Erythroblast (primary cell): ENCODE measurements at regions not wholly inside any gene's neighbourhood (a gene's known extent, or its start where the extent isn't known, plus 50 kb on each side); places are given as distances from the start of the nearest gene placed in this dataset.

Experiments
- DNase-seq, 2 experiments: peaks; one replicate each; lab custom pipeline; 2025; lab: John Stamatoyannopoulos, UW
- GATA1 ChIP-seq: IDR thresholded peaks from 2 replicates; pipeline ENCODE4 v1.6.1; 2011; ENCODE audit warnings: low read depth, mild to moderate bottlenecking, control low read depth, low read length, moderate library complexity
- POLR2A ChIP-seq: IDR thresholded peaks from 2 replicates; pipeline ENCODE4 v1.6.1; 2011; ENCODE audit warnings: mild to moderate bottlenecking, low read length

DNA sequence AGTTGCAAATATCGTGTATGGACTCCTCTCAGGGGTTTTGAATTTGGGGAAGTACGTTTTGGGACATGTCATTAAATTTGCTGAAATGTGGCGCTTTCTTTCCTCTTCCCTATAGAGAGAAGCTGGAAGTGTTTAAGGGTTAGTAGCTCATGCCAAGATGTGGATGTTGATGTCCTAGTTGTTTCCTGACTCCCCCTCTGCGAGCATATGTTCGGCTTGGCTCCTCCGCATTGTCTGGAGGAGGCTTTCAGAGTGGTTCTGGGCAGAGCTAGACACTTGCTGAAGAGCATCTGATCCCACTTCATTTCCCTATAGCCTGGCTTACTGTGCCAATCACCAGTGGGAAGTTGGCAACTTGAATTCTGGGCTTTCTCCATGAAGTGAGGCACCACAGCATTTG lies 347.4 kb upstream of the B3GALT2 start:
- TF ChIP-seq GATA1: no peak
- DNase-seq: no peak

- DNase-seq: no peak
- TF ChIP-seq GATA1: no peak
- TF ChIP-seq POLR2A: no peak
These were observed 339.7 kb upstream of the B3GALT2 start for GRCh38 chr1:193525917-193526710.

- TF ChIP-seq POLR2A: no peak
- no peak for TF ChIP-seq GATA1
- no peak for DNase-seq
These were observed 339.0 kb upstream of the B3GALT2 start for GRCh38 chr1:193525411-193525810.

DNA sequence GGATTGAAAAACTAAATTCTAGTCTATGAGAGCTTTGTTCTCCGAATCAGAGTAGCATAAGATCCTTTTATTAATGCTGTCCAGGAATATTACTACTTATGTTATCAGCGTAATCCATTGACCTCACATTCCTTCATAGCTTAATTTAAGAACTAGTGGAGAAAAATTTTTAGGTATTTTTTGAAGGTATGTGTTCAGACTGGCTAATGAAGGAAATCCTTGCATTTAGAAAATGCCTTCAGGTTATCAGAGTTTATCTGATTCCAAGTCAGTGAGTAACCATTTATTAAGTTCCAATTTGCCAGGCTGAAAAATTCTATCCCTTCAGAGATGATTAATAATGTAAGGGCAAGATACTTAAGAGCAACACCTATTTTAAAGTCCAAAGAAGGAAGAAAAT lies 338.2 kb upstream of the B3GALT2 start:
- no peak for DNase-seq
- TF ChIP-seq POLR2A (no peak), GATA1 (no peak)

- no peak for TF ChIP-seq POLR2A
- no peak for TF ChIP-seq GATA1
- no peak for DNase-seq
These were observed 337.6 kb upstream of the B3GALT2 start for GRCh38 chr1:193524021-193524420.

DNA sequence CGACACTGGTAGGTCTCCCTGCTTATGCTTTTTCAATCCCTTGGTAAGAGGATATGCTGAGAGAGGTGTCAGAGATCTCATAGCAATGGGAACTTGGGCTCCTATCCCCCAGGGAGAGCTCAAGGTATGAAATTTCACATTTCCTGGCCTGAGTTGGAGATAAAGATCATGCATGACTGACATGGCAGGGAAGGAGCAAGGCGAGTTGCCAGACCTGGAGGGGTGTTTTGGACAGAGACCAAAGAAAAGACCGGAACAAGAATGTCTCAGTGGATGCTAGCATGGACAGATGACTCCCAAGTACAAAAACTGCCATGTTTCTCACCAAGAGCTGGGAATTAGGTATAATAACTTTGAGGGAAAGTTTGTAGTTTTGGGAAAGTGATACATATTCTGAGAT lies 334.1 kb upstream of the B3GALT2 start:
- no peak for DNase-seq
- no peak for TF ChIP-seq POLR2A
- no peak for TF ChIP-seq GATA1

DNA sequence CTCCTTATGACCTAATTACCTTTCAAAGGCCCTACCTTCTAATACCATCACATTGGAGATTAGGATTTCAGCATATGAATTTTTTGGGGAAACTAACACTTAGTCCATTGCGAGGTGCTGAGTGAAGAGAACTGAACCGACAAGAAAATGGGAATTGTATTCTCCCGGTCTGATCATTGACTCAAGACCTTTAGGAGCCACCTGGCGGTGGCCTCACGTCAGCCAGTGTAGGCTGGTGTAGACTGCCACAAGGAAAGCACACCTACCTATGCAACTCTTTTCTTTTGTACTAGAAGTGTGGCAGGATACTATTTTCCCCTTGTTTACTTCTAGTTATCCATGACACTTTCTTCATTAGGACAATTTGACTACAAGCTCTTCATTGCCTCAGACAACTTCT lies 333.5 kb upstream of the B3GALT2 start:
- no peak for TF ChIP-seq POLR2A
- TF ChIP-seq GATA1: no peak
- no peak for DNase-seq

DNA sequence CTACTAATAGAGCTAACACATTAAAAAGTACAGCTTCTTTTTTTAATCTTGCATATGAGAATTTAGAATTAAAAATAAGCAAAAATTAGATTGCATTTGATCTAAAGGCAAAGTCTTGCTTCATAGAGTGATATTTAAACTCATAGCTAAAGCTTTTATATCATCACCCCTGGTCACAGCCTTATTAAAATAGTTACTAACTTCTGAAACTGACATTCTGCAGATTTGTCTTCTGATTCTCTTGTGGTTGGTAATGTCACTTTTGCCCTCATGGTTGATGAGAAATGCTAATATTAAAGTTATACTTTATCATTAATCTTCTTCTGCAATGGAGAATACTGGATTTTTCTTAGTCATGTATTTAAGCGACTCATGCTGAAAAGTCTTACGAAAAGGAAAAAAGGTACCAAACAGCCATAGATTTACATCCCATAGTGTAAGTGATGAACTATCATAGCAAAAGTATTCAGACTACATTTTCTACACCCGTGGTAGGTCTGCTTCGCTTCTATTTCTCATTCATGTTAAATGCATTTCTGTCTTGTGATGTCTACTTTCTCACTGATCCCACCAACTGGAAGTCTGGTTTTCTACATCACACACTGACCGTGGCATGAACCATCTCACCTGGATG lies 330.5 kb upstream of the B3GALT2 start:
- no peak for DNase-seq
- no peak for TF ChIP-seq POLR2A
- TF ChIP-seq GATA1: no peak

DNA sequence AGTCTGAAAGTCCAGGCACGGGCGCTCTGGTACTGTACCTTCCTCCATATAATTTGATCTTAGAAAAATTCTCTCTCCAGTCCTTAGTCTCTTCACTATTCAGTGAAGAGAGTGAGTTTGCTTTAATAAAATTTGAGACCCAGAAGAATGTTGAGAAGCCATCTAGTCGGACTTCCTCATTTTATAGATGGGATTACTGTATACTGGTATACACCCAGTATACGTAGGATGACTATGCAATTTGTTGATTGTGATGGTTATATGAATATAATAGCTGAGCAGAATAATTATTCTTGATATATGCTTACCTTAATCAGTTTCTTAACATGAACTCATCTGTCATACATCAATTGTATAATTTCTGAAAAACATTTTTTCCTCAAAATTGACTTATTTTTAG lies 328.0 kb upstream of the B3GALT2 start:
- no peak for DNase-seq
- TF ChIP-seq GATA1 (no peak), POLR2A (no peak)

DNA sequence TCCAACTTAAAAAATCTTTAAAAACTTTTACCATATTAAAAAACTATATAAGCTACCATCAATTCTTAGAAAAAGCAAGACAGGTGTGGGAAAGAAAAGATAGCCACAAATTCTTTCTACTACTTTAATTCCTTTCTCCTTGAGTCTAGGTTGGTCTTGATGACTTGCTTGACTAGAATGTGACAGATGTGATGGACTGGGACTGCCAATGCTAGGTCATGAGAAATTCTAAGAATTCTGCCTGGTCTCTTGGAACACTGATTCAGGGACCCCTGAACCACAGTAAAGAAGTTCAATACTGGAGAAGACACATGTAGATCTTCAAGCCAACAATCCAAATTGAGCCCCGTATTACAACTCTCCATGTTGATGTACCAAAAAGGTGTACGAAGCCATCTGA lies 326.6 kb upstream of the B3GALT2 start:
- no peak for DNase-seq
- TF ChIP-seq POLR2A (no peak), GATA1 (no peak)

DNA sequence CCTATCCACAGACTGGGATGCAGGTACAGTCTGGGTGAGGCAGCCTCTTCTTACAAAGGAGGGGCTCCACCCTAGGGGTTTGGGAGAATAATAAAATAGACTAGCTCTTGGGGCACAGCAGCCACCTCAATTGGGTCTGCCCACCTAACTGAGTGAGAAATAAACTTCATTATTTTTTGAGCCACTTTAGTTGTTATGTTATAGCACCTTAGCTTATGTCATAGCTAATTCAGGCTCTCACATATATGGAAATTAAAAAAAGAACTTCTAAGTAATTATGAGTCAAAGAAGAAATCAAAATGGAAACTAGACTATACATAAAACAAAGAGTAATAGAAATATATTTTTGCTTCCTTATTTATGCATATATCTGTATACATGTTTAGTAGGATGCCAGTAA lies 318.5 kb upstream of the B3GALT2 start:
- no peak for TF ChIP-seq GATA1
- TF ChIP-seq POLR2A: no peak
- no peak for DNase-seq

- TF ChIP-seq POLR2A (no peak), GATA1 (no peak)
- no peak for DNase-seq
These were observed 311.8 kb upstream of the B3GALT2 start for GRCh38 chr1:193498088-193498655.

DNA sequence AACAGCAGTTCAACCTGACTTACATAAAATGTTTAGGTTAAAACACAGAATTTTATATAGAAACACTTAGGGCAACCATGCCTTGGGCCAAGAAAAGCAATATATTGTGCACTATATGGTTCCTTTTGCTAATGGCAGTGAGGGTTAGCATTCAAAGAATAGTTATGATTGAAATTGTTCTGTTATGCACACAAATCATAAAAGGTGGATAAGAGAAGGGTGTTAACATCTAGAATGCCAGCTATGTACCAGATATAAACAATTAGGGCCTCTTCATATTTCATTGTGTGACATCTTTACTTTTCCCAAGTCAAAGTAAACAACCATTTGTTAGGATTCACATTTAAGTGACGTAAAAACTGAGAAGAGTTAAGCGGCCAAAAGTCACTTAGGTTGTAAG lies 308.0 kb upstream of the B3GALT2 start:
- no peak for DNase-seq
- TF ChIP-seq GATA1 (no peak), POLR2A (no peak)

- TF ChIP-seq GATA1 (no peak), POLR2A (no peak)
- no peak for DNase-seq
These were observed 302.8 kb upstream of the B3GALT2 start for GRCh38 chr1:193489191-193489590.

DNA sequence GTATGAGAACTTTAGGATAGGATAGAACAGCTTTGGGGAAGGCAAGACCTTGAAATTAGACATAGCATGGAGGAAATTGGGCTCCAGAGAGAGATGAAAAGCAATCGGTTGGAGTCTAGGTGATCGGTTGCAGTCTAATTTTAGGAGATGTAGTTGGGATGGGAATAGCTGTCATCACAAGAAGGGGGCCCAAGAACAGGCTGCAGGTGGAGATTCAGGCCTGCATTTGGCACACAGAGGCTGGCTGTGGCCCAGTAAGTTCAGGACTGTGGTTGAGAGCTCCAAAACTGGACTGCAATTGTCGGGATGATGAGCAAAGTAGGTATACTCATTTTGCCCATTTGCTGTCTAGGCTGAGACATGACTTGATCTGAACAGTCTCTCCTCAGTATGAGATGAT lies 301.3 kb upstream of the B3GALT2 start:
- no peak for TF ChIP-seq GATA1
- TF ChIP-seq POLR2A: no peak
- no peak for DNase-seq
